ENCODE measurements at regions not wholly inside any gene's neighbourhood (a gene's known extent, or its start where the extent isn't known, plus 50 kb on each side); places are given as distances from the start of the nearest gene placed in this dataset.

DNA sequence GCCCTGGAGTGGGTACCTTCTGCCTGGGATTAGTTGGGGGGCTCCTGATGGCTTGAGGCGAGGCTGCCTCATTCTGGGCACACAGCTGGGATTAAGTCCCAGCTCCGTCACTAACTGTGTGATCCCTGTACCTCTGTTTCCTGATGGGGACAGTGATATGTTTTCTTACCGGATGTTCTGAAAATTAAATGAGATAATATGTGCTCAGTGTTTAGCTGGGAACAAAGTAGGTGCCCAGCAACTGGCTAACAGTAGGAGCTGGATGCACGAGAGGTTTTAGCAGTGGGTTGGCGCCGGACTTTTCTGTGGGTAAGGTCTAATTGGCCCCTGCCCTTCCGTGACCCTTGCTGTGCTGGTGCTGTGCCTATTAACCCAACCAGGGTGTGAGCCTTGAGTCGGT is 203.4 kb downstream of the URI1 start:
- CTCF ChIA-PET: no interaction called here
- Histone ChIP-seq H2AFZ (ENCODE audit: low read depth, low read length, poor library complexity, severe bottlenecking) (no peak overlapping the region), H3K4me3 (replicated peaks in 1 of 2; ENCODE audit: low read depth in 1 of 2, low read length in 2 of 2) (no peak overlapping the region), H3K27ac (ENCODE audit: low read depth, low read length) (no peak overlapping the region), H4K20me1 (ENCODE audit: insufficient read depth) (no peaks in the 10 kb centered on the region), H3K27me3 (ENCODE audit: insufficient read depth, low read length) (no peaks in the 10 kb centered on the region; the same call in 1 of the 2 replicates), H3K79me2 (ENCODE audit: insufficient read depth, low read length) (no peaks in the 10 kb centered on the region), H3K4me2 (ENCODE audit: low read length) (no peak overlapping the region), H3K36me3 (ENCODE audit: control insufficient read depth in 1 of 2, insufficient read depth in 2 of 2, low read length in 2 of 2) (no peaks in the 10 kb centered on the region), H3K4me1 (ENCODE audit: control insufficient read depth in 1 of 2, insufficient read depth in 2 of 2, low read length in 2 of 2) (no peaks in the 10 kb centered on the region), H3K9ac (ENCODE audit: low read length) (no peak overlapping the region), H3K9me2 (ENCODE audit: insufficient read depth) (no peaks in the 10 kb centered on the region), H3K9me3 (ENCODE audit: control insufficient read depth in 1 of 2, insufficient read depth in 1 of 2, low read depth in 1 of 2, low read length in 2 of 2) (no peaks in the 10 kb centered on the region)
- BruUV-seq (replicated peaks): no TSS peak
- POLR2A ChIA-PET: no interaction called here
- intact Hi-C loops (cut with micrococcal nuclease): no loop called here
- RAD21 ChIA-PET (ENCODE audit: low non-redundant PET in 1 of 2, low total read pairs in 2 of 2, uncharacterized antibody in 2 of 2, unreplicated experiment in 2 of 2): no interaction called here
- DNase-seq (ENCODE audit: low read depth, low spot score) (no peak), ATAC-seq (no peak)
- TF ChIP-seq TCF7L2 (IDR thresholded peaks at IDR 0.05; ENCODE audit: borderline replicate concordance, extremely low read depth, insufficient read depth, insufficient read length): no peak
- no peak for TF ChIP-seq EZH2phosphoT487 (IDR thresholded peaks at IDR 0.05; ENCODE audit: borderline replicate concordance)
- no peak for TF ChIP-seq CEBPB (IDR thresholded peaks at IDR 0.05; ENCODE audit: low read depth)
- no peak for TF ChIP-seq YY1 (IDR thresholded peaks at IDR 0.05; ENCODE audit: extremely low read depth, insufficient replicate concordance, low read depth, low read length)
- no peak for TF ChIP-seq EZH2 (IDR thresholded peaks at IDR 0.05)
- TF ChIP-seq CBX3 (IDR thresholded peaks at IDR 0.05; ENCODE audit: low read depth): no peak
- TF ChIP-seq SIN3A (IDR thresholded peaks at IDR 0.05; ENCODE audit: low read depth): no peak
- no peak for TF ChIP-seq SRF (IDR thresholded peaks at IDR 0.05; ENCODE audit: low read depth)

- H3K36me3 ChIP-seq (ENCODE audit: control insufficient read depth in 1 of 2, insufficient read depth in 2 of 2, low read length in 2 of 2): no peaks in the 10 kb centered on the region
- no peak for DNase-seq (ENCODE audit: low read depth, low spot score)
- no peak overlapping the region for H3K4me2 ChIP-seq (ENCODE audit: low read length)
- no peak overlapping the region for H3K27ac ChIP-seq (ENCODE audit: low read depth, low read length)
- no peak for TF ChIP-seq FOSL1 (IDR thresholded peaks at IDR 0.05; ENCODE audit: low read depth)
- TF ChIP-seq, protein P1, sequence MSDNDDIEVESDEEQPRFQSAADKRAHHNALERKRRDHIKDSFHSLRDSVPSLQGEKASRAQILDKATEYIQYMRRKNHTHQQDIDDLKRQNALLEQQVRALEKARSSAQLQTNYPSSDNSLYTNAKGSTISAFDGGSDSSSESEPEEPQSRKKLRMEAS (IDR thresholded peaks at IDR 0.05): no peak
- TF ChIP-seq JUND (IDR thresholded peaks at IDR 0.05): no peak
- TF ChIP-seq EZH2phosphoT487 (IDR thresholded peaks at IDR 0.05; ENCODE audit: borderline replicate concordance): no peak
- no peak for TF ChIP-seq SIN3A (IDR thresholded peaks at IDR 0.05; ENCODE audit: low read depth)
- TF ChIP-seq ATF3 (IDR thresholded peaks at IDR 0.05): no peak
- TF ChIP-seq SP1 (IDR thresholded peaks at IDR 0.05; ENCODE audit: low read depth): no peak
- no peak for TF ChIP-seq EZH2 (IDR thresholded peaks at IDR 0.05)
- TF ChIP-seq SRF (IDR thresholded peaks at IDR 0.05; ENCODE audit: low read depth): no peak
- TF ChIP-seq CEBPB (IDR thresholded peaks at IDR 0.05; ENCODE audit: low read depth): no peak
- no peak for TF ChIP-seq POLR2A (IDR thresholded peaks at IDR 0.05; ENCODE audit: borderline replicate concordance, extremely low read depth, insufficient read depth, insufficient read length)
- no peak for TF ChIP-seq ELF1 (IDR thresholded peaks at IDR 0.05; ENCODE audit: borderline replicate concordance, low read depth)
- TF ChIP-seq POLR2AphosphoS5 (IDR thresholded peaks at IDR 0.05; ENCODE audit: low read depth, low read length): no peak
- no peak for TF ChIP-seq TCF7L2 (IDR thresholded peaks at IDR 0.05; ENCODE audit: borderline replicate concordance, extremely low read depth, insufficient read depth, insufficient read length)
- TF ChIP-seq CBX3 (IDR thresholded peaks at IDR 0.05; ENCODE audit: low read depth): no peak
- TF ChIP-seq EGR1 (IDR thresholded peaks at IDR 0.05; ENCODE audit: low read depth): no peak
- intact Hi-C loops (cut with micrococcal nuclease): no loop called here
- ATAC-seq: no peak
- no TSS peak for BruUV-seq (replicated peaks)
- H3K9ac ChIP-seq (ENCODE audit: low read length): no peak overlapping the region
- H3K4me3 ChIP-seq (replicated peaks in 1 of 2; ENCODE audit: low read depth in 1 of 2, low read length in 2 of 2): no peak overlapping the region
- H3K79me2 ChIP-seq (ENCODE audit: insufficient read depth, low read length): no peaks in the 10 kb centered on the region
- POLR2A ChIA-PET: no interaction called here
- H3K27me3 ChIP-seq (ENCODE audit: insufficient read depth, low read length): no peaks in the 10 kb centered on the region; the same call in 1 of the 2 replicates
- RAD21 ChIA-PET (ENCODE audit: low non-redundant PET in 1 of 2, low total read pairs in 2 of 2, uncharacterized antibody in 2 of 2, unreplicated experiment in 2 of 2): no interaction called here
- no peaks in the 10 kb centered on the region for H3K9me3 ChIP-seq (ENCODE audit: control insufficient read depth in 1 of 2, insufficient read depth in 1 of 2, low read depth in 1 of 2, low read length in 2 of 2)
- no peaks in the 10 kb centered on the region for H3K9me2 ChIP-seq (ENCODE audit: insufficient read depth)
- no peaks in the 10 kb centered on the region for H3K4me1 ChIP-seq (ENCODE audit: control insufficient read depth in 1 of 2, insufficient read depth in 2 of 2, low read length in 2 of 2)
- H4K20me1 ChIP-seq (ENCODE audit: insufficient read depth): no peaks in the 10 kb centered on the region
- CTCF ChIA-PET: no interaction called here
- H2AFZ ChIP-seq (ENCODE audit: low read depth, low read length, poor library complexity, severe bottlenecking): no peak overlapping the region
Observed at GRCh38 chr19:30146346-30146745, 204.3 kb downstream of the URI1 start.
